T-cell (primary cell): ENCODE measurements at regions not wholly inside any gene's neighbourhood (a gene's known extent, or its start where the extent isn't known, plus 50 kb on each side); places are given as distances from the start of the nearest gene placed in this dataset.

Experiments used
- ATAC-seq, 4 experiments: fragments of 200-7000 bp in 3 of 4; fragments of 150-1000 bp in 1 of 4; cut with Tn5 transposase; replicated peaks in 1 of 4; 1 replicate in 3 of 4; 2 replicates in 1 of 4; pipeline ENCODE4 v1.10.0; 2021; ENCODE audit warnings: moderate library complexity in 3 of 4, mild to moderate bottlenecking in 2 of 4, moderate number of reproducible peaks in 1 of 4
- CTCF ChIA-PET, 2 donors: fragments of 300-600 bp; sonication (Branson Sonifier 250); formaldehyde crosslinking; loops; one replicate each; lab custom pipeline; 2022; ENCODE audit warnings: antibody characterized with exemption in 2 of 2; lab: Charles Lee
- POLR2A ChIA-PET, 2 donors: fragments of 300-600 bp; sonication (Branson Sonifier 250); formaldehyde crosslinking; loops; one replicate each; lab custom pipeline; 2022; ENCODE audit warnings: antibody characterized with exemption in 2 of 2; lab: Charles Lee
- DNase-seq, 35 experiments: peaks; one replicate each; pipeline versions ENCODE4 v3.0.0 to v3.0.0-alpha.2; 2013 to 2023
- H3K27ac ChIP-seq: one replicate; pipeline ENCODE4 v1.5.1; 2013; ENCODE audit warnings: low read length
- H3K27me3 ChIP-seq, 2 experiments: replicated peaks in 1 of 2; 1 replicate in 1 of 2; 2 replicates in 1 of 2; pipeline versions ENCODE4 v1.6.1 to v1.7.0; 2013; ENCODE audit warnings: low read length in 1 of 2, mixed read lengths in 1 of 2; ENCODE audit not compliant: control insufficient read depth in 2 of 2, insufficient read depth in 2 of 2; ENCODE audit errors: extremely low read depth in 1 of 2
- H3K36me3 ChIP-seq, 2 donors: 1 replicate in 1 of 2; 2 replicates in 1 of 2; pipeline versions ENCODE4 v1.6.1 to v1.7.0; 2013; ENCODE audit warnings: low read length in 1 of 2; ENCODE audit not compliant: control insufficient read depth in 2 of 2, insufficient read depth in 1 of 2; ENCODE audit errors: extremely low read depth in 1 of 2
- H3K4me1 ChIP-seq, 2 experiments: 1 replicate in 1 of 2; 2 replicates in 1 of 2; pipeline versions ENCODE4 v1.6.1 to v1.7.0; 2013; ENCODE audit warnings: low read length in 2 of 2, mixed read lengths in 1 of 2; ENCODE audit not compliant: insufficient read depth in 2 of 2, control insufficient read depth in 1 of 2; ENCODE audit errors: extremely low read depth in 1 of 2
- H3K4me3 ChIP-seq, 2 donors: 1 replicate in 1 of 2; 2 replicates in 1 of 2; pipeline versions ENCODE4 v1.5.1 to v1.7.0; 2013; ENCODE audit warnings: mild to moderate bottlenecking in 2 of 2, low read length in 1 of 2, moderate library complexity in 1 of 2; ENCODE audit not compliant: control insufficient read depth in 1 of 2; ENCODE audit errors: extremely low read depth in 1 of 2
- H3K9me3 ChIP-seq: 2 replicates; pipeline ENCODE4 v1.7.0; 2013
- H3K27ac Mint-ChIP-seq, 2 donors: one replicate each; pipeline ENCODE4 v1.8.0; 2020 to 2021; ENCODE audit warnings: mild to moderate bottlenecking in 2 of 2, mixed read lengths in 2 of 2
- H3K27me3 Mint-ChIP-seq, 2 donors: one replicate each; pipeline ENCODE4 v1.8.0; 2021 to 2022; ENCODE audit warnings: mixed read lengths in 2 of 2
- H3K36me3 Mint-ChIP-seq: one replicate; pipeline ENCODE4 v1.8.0; 2021; ENCODE audit warnings: mixed read lengths
- H3K4me1 Mint-ChIP-seq, 3 donors: one replicate each; pipeline ENCODE4 v1.8.0; 2020 to 2022; ENCODE audit warnings: mixed read lengths in 3 of 3, mild to moderate bottlenecking in 1 of 3
- H3K4me3 Mint-ChIP-seq, 3 donors: one replicate each; pipeline ENCODE4 v1.8.0; 2020 to 2022; ENCODE audit warnings: mild to moderate bottlenecking in 3 of 3, mixed read lengths in 3 of 3, moderate library complexity in 3 of 3
- H3K9me3 Mint-ChIP-seq, 3 donors: one replicate each; pipeline ENCODE4 v1.8.0; 2020 to 2022; ENCODE audit warnings: mixed read lengths in 3 of 3

DNA sequence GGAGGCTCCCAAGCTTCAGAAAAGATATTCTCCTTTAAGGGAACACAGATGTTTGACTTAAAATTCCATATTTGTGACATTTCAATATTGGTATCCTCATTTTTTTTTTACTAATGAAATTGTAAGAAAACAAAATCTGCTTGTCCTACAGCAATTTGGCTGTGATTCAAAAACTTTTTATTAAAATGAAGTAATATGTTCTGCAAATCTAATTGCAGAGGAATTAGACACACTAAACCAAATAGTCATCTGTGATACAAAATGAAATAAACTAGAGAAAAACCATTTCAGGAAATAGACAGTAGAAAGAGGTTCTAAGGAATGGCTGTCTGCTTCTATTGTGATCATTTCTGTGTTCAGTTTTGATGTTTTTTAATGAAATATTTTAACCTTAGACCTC lies 50.1 kb upstream of the HIF1A start:
- Histone ChIP-seq H3K27me3 (no peaks in the 10 kb centered on the region), H3K4me1 (peaks cover 4 to 17% of the 10 kb centered on the region in 2 experiments), H3K36me3 (no peaks in the 10 kb centered on the region), H3K27ac (no peak overlapping the region), H3K4me3 (no peak overlapping the region), H3K9me3 (no peaks in the 10 kb centered on the region)
- Mint-ChIP-seq H3K27me3 (no peaks in the 10 kb centered on the region), H3K4me3 (no peak overlapping the region), H3K36me3 (no peaks in the 10 kb centered on the region), H3K4me1 (peaks cover 26 to 37% (median 34%) of the 10 kb centered on the region in 3 donors), H3K9me3 (no peaks in the 10 kb centered on the region), H3K27ac (no peak overlapping the region)
- ChIA-PET CTCF (no interaction called here), POLR2A (no interaction called here)
- DNase-seq (no peak), ATAC-seq (no peak)
